ENCODE measurements at regions not wholly inside any gene's neighbourhood (a gene's known extent, or its start where the extent isn't known, plus 50 kb on each side); places are given as distances from the start of the nearest gene placed in this dataset.

- Histone ChIP-seq H2AFZ (ENCODE audit: low read depth) (no peak overlapping the region), H3K36me3 (ENCODE audit: insufficient read depth) (no peaks in the 10 kb centered on the region), H3K79me2 (ENCODE audit: insufficient read depth, low read depth) (no peaks in the 10 kb centered on the region), H3K4me2 (no peak overlapping the region), H3K27me3 (ENCODE audit: insufficient read depth, low read depth) (no peaks in the 10 kb centered on the region), H4K20me1 (ENCODE audit: insufficient read depth) (no peaks in the 10 kb centered on the region), H3K9ac (no peak overlapping the region), H3K4me3 (IDR thresholded peaks at IDR 0.05; ENCODE audit: insufficient read depth, low read depth, low read length) (no peak overlapping the region), H3K27ac (no peak overlapping the region), H3K4me1 (ENCODE audit: low read depth, poor library complexity, severe bottlenecking) (peaks cover 22% of the 10 kb centered on the region)
- no peak for TF ChIP-seq CTCF (conservative IDR thresholded peaks at IDR 0.05; ENCODE audit: low read depth, low read length)
Observed at GRCh38 chr1:232426801-232427200, 203.1 kb downstream of the SIPA1L2 start.

- H3K27ac ChIP-seq, result no peak overlapping the region
Observed at GRCh38 chr1:232425421-232425820, 204.5 kb downstream of the SIPA1L2 start.

GRCh38 chr1:232423591-232423990 is 206.3 kb downstream of the SIPA1L2 start:
- TF ChIP-seq CTCF (conservative IDR thresholded peaks at IDR 0.05; ENCODE audit: low read depth, low read length), result no peak
- Histone ChIP-seq H3K27me3 (ENCODE audit: insufficient read depth, low read depth) (no peaks in the 10 kb centered on the region), H3K4me1 (ENCODE audit: low read depth, poor library complexity, severe bottlenecking) (peaks cover 41% of the 10 kb centered on the region), H3K4me2 (no peak overlapping the region), H3K79me2 (ENCODE audit: insufficient read depth, low read depth) (no peaks in the 10 kb centered on the region), H3K36me3 (ENCODE audit: insufficient read depth) (no peaks in the 10 kb centered on the region), H3K27ac (no peak overlapping the region), H3K4me3 (IDR thresholded peaks at IDR 0.05; ENCODE audit: insufficient read depth, low read depth, low read length) (no peak overlapping the region), H2AFZ (ENCODE audit: low read depth) (no peak overlapping the region), H3K9ac (no peak overlapping the region), H4K20me1 (ENCODE audit: insufficient read depth) (no peaks in the 10 kb centered on the region)

More at GRCh38 chr1:232425421-232425820, 204.5 kb downstream of the SIPA1L2 start:
- H2AFZ ChIP-seq (ENCODE audit: low read depth), result no peak overlapping the region
- no peak overlapping the region for H3K4me3 ChIP-seq (IDR thresholded peaks at IDR 0.05; ENCODE audit: insufficient read depth, low read depth, low read length)
- no peak overlapping the region for H3K9ac ChIP-seq
- no peaks in the 10 kb centered on the region for H4K20me1 ChIP-seq (ENCODE audit: insufficient read depth)
- H3K4me2 ChIP-seq, result no peak overlapping the region
- H3K4me1 ChIP-seq (ENCODE audit: low read depth, poor library complexity, severe bottlenecking), result peaks cover 33% of the 10 kb centered on the region
- H3K27me3 ChIP-seq (ENCODE audit: insufficient read depth, low read depth), result no peaks in the 10 kb centered on the region
- no peaks in the 10 kb centered on the region for H3K36me3 ChIP-seq (ENCODE audit: insufficient read depth)
- no peaks in the 10 kb centered on the region for H3K79me2 ChIP-seq (ENCODE audit: insufficient read depth, low read depth)
- TF ChIP-seq CTCF (conservative IDR thresholded peaks at IDR 0.05; ENCODE audit: low read depth, low read length), result no peak

- no peak overlapping the region for H2AFZ ChIP-seq (ENCODE audit: low read depth)
- no peaks in the 10 kb centered on the region for H3K36me3 ChIP-seq (ENCODE audit: insufficient read depth)
- H3K4me3 ChIP-seq (IDR thresholded peaks at IDR 0.05; ENCODE audit: insufficient read depth, low read depth, low read length), result no peak overlapping the region
- no peak overlapping the region for H3K27ac ChIP-seq
- H3K79me2 ChIP-seq (ENCODE audit: insufficient read depth, low read depth), result no peaks in the 10 kb centered on the region
- no peaks in the 10 kb centered on the region for H3K27me3 ChIP-seq (ENCODE audit: insufficient read depth, low read depth)
- H3K4me1 ChIP-seq (ENCODE audit: low read depth, poor library complexity, severe bottlenecking), result peaks cover 41% of the 10 kb centered on the region
- peak overlapping the region; percentile 78; the same call in 1 of the 2 replicates for H3K4me2 ChIP-seq
- H3K9ac ChIP-seq, result no peak overlapping the region
- no peak for TF ChIP-seq CTCF (conservative IDR thresholded peaks at IDR 0.05; ENCODE audit: low read depth, low read length)
- H4K20me1 ChIP-seq (ENCODE audit: insufficient read depth), result no peaks in the 10 kb centered on the region
Observed at GRCh38 chr1:232422898-232423297, 207.0 kb downstream of the SIPA1L2 start.
